A673 (cell line): ENCODE measurements at regions not wholly inside any gene's neighbourhood (a gene's known extent, or its start where the extent isn't known, plus 50 kb on each side); places are given as distances from the start of the nearest gene placed in this dataset.

Experiments
- CTCF ChIP-seq: fragments of 300-800, 200-600 bp; sonication (generic); conservative IDR thresholded peaks from 2 replicates; pipeline ENCODE4 v1.5.1; 2017; ENCODE audit warnings: low read depth, mild to moderate bottlenecking, antibody characterized with exemption, low read length, moderate library complexity, mixed read lengths
- EZH2 ChIP-seq: fragments of 200-600 bp; sonication (generic); IDR thresholded peaks from 2 replicates; pipeline ENCODE4 v1.6.1; 2017; ENCODE audit warnings: borderline replicate concordance, low read depth, mild to moderate bottlenecking, mixed read lengths, antibody characterized with exemption, low read length; ENCODE audit not compliant: poor library complexity, severe bottlenecking

- TF ChIP-seq CTCF: no peak
- no peak for TF ChIP-seq EZH2
Observed at GRCh38 chr12:28027947-28028724, 55.6 kb upstream of the PTHLH start.
